HG02981 (cell line): ENCODE measurements at regions not wholly inside any gene's neighbourhood (a gene's known extent, or its start where the extent isn't known, plus 50 kb on each side); places are given as distances from the start of the nearest gene placed in this dataset.

Experiments used
- ATAC-seq: cut with Tn5 transposase; IDR thresholded peaks from one replicate; pipeline ENCODE4 v1.9.1; 2021; ENCODE audit warnings: mild to moderate bottlenecking, moderate library complexity; ENCODE audit not compliant: unreplicated experiment

GRCh38 chr5:33343676-33344327, 97.0 kb upstream of the TARS1 start:
- ATAC-seq = no peak

- peak; percentile 78 for ATAC-seq
Observed at GRCh38 chr5:33346534-33346933, 94.2 kb upstream of the TARS1 start.

DNA sequence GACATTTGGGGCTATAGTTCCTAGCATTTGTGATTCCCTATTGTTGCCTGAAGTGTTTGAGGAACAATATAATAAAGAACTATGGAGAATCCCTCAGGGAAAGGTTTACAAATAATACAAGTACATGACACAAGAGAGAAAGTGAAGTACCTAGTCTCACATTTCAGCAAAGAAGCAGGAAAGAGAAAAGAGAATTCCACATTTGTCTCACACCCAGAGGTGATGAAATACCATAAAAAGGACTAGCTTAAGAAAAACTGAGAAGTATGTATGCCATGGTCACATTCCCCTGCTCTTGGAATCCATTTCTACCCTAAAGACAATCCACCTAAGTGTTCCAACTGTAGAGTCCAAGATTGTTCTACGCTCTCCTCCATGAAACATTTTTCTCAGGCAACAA, 79.0 kb upstream of the TARS1 start:
- no peak for ATAC-seq

- no peak for ATAC-seq
Observed at GRCh38 chr5:33362915-33363314, 77.8 kb upstream of the TARS1 start.

DNA sequence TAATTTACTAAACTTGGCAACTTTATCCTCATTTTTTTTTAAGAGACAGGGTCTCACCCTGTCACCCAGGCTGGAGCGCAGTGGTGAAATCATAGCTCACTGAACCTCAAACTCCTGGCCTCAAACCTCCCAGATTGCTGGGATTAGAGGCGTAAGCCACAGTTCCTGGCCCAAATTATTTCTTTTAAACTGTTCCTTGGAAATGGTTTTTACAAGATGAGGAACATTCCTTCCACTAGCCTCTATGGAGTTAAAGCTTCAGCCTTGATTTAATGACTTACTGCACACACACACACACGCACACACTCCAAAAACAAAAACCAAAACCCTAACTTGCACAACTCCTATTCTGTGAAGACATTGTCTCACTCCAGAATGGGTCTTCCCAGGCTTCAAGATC, 77.2 kb upstream of the TARS1 start:
- ATAC-seq = no peak

DNA sequence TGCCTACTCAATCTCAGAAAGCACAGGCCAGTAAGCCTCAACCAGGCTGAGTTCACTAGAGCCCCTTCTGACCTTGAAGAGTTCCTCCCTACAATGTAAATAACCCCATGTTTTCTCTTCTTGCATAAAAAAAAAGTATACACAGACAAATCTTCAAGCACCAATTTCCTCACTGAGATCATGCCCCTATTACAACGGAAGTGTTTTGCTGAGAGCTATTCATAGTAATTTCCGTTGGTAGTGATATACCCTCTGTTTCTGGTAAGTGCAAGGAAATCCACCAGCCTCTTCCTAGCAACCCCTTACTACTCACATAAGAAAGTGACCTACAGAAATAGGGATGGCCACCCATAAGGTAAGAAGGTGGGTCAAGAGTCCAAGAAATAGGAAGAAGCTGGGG, 76.4 kb upstream of the TARS1 start:
- no peak for ATAC-seq

DNA sequence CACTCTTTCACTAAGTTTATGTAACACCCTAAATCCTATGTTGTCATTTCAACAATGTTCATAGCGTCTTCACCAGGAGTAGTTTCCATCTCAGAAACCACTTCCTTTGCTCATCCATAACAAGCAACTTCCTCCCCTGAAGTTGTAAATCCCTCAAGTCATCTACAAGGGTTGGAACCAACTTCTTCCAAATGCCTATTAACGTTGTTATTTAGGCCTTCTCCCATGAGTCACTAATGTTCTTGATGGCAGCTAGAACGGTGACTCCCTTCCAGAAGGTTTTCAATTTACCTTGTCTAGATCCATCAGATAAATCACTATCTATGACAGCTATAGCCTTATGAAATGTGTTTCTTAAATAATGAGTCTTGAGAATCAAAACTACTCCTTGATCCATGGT, 73.3 kb upstream of the TARS1 start:
- ATAC-seq = no peak

DNA sequence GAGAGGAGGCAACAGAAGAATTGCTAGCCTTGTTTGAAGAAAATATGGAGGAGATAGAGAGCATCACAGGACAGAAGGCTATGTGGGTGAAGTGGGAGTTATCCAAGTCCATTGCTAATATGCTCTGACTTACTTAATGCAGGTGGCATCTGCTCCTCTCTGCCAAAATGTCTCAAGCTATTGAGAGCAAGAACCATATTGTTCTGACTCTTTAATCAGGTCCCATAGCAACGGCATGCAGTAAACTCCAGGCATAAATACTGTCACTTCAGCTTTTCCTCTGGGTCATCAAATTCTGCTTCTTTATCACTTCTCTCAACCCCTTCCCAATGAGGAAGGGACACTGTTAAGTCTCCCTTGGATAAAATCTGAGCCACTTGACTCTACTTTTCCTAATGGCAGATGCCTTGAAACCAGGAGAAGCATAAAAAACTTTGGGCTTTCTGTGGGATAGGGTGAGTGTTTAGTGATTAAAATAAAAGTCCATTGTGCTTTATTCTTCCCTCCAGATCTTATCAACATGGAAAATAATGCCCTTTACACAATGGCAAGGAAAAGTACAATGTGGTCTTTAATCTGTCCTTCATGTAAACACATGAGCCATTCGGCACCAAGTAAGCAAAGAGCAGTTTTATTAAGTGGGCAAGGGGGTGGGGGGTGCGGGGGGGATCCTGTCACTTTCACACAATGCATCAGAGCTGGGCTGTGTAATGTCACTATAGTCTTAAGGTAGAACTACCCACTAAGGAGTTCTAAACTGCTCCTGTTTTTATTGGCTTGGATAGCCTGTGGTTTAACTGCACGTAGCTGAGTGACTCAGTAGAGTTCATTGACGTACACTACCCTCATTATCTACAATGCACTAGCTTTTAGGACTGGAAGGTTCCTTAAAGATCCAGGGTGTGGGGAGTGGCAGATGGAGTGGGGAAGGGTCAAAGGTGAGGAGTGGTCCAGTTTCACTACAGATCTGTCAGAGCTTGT, 71.0 kb upstream of the TARS1 start:
- no peak for ATAC-seq

- no peak for ATAC-seq
Observed at GRCh38 chr5:33370466-33370859, 70.3 kb upstream of the TARS1 start.

- ATAC-seq = no peak
Observed at GRCh38 chr5:33371660-33372059, 69.1 kb upstream of the TARS1 start.

DNA sequence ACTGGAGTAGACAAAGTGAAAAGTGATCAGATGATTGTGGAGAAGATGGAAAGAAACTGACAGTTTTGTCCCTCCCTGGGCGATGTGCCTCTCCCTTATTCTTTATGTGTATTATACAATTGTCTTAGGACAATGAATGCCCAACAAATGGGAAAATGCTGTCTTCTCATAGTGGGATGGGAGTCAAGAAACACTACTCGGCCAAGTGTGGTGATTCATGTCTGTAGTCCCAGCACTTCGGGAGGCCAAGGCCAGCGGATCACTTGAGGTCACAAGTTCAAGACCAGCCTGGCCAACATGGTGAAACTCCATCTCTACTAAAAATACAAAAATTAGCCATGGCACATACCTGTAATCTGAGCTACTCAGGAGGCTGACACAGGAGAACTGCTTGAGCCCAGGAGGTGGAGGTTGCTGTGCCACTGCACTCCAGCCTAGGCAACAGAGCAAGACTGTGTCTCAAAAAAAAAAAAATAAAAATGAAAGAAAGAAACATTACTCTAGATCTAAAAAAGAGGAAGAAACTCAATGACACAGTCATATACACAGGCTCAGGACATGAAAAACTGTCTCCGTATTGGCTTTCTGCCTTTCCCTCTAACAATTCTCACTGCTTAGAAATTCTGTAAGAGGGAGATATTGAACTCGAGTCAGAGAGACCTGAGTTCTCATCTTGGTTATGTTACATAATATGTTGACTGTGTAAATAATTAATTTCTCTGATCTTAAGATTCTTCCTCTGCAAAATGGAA, 67.9 kb upstream of the TARS1 start:
- no peak for ATAC-seq

- no peak for ATAC-seq
Observed at GRCh38 chr5:33375900-33376299, 64.9 kb upstream of the TARS1 start.

- ATAC-seq = no peak
Observed at GRCh38 chr5:33379757-33380156, 61.0 kb upstream of the TARS1 start.

DNA sequence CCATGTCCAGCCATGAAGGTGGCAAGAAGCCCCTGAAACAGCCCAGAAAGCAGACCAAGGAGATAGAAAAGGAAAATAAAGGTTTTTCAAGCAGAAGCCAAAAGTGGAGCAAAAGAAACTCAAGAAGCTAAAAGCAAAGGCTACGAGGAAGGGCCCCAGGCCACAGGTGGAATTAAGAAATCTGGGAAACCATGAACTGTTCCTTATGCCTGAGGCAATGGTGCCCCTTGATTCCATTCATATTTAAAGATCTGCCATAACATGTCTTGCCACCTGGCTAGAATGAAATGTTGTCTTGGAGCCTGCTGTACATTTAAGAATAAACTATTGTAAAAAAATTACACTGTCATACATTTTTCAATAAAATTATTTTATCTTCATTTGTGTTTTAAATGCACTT, 59.5 kb upstream of the TARS1 start:
- ATAC-seq = no peak
